Fibroblast of lung (primary cell): ENCODE measurements at regions not wholly inside any gene's neighbourhood (a gene's known extent, or its start where the extent isn't known, plus 50 kb on each side); places are given as distances from the start of the nearest gene placed in this dataset.

Source experiments
- CTCF ChIP-seq, 2 donors: IDR thresholded peaks in 1 of 2; conservative IDR thresholded peaks in 1 of 2; 1 replicate in 1 of 2; 2 replicates in 1 of 2; pipeline ENCODE4 v1.5.1; 2011 to 2012; ENCODE audit warnings: low read length in 2 of 2, control low read depth in 1 of 2, inconsistent platforms in 1 of 2, low read depth in 1 of 2, mild to moderate bottlenecking in 1 of 2
- EZH2 ChIP-seq: IDR thresholded peaks from 2 replicates; pipeline ENCODE4 v1.5.1; 2012; ENCODE audit warnings: low read length, control low read depth, mild to moderate bottlenecking; ENCODE audit errors: missing control alignments

- no peak for TF ChIP-seq CTCF (conservative IDR thresholded peaks at IDR 0.05 in 1 of 2, IDR thresholded peaks at IDR 0.05 in 1 of 2; ENCODE audit: low read depth in 1 of 2, low read length in 2 of 2)
- no peak for TF ChIP-seq EZH2
Measured at GRCh38 chr2:66034467-66034866, 400.5 kb upstream of the MEIS1 start.
